DOHH2 (cell line): ENCODE measurements at regions not wholly inside any gene's neighbourhood (a gene's known extent, or its start where the extent isn't known, plus 50 kb on each side); places are given as distances from the start of the nearest gene placed in this dataset.

Experiments
- CTCF ChIP-seq: fragments of 200-600 bp; sonication (generic); IDR thresholded peaks from one replicate; pipeline ENCODE4 v1.5.1; 2014; ENCODE audit warnings: antibody characterized with exemption, mild to moderate bottlenecking, low read depth, low read length; ENCODE audit not compliant: poor library complexity, severe bottlenecking
- EZH2phosphoT487 ChIP-seq: fragments of 200-600 bp; sonication (generic); IDR thresholded peaks from 2 replicates; pipeline ENCODE4 v1.6.1; 2017; ENCODE audit warnings: borderline replicate concordance, mild to moderate bottlenecking, antibody characterized with exemption, low read length, moderate library complexity, mixed read lengths

- no peak for TF ChIP-seq EZH2phosphoT487
- no peak for TF ChIP-seq CTCF
These were observed 101.7 kb upstream of the SOD3 start for GRCh38 chr4:24693636-24694035.
